ENCODE measurements at regions not wholly inside any gene's neighbourhood (a gene's known extent, or its start where the extent isn't known, plus 50 kb on each side); places are given as distances from the start of the nearest gene placed in this dataset.

DNA sequence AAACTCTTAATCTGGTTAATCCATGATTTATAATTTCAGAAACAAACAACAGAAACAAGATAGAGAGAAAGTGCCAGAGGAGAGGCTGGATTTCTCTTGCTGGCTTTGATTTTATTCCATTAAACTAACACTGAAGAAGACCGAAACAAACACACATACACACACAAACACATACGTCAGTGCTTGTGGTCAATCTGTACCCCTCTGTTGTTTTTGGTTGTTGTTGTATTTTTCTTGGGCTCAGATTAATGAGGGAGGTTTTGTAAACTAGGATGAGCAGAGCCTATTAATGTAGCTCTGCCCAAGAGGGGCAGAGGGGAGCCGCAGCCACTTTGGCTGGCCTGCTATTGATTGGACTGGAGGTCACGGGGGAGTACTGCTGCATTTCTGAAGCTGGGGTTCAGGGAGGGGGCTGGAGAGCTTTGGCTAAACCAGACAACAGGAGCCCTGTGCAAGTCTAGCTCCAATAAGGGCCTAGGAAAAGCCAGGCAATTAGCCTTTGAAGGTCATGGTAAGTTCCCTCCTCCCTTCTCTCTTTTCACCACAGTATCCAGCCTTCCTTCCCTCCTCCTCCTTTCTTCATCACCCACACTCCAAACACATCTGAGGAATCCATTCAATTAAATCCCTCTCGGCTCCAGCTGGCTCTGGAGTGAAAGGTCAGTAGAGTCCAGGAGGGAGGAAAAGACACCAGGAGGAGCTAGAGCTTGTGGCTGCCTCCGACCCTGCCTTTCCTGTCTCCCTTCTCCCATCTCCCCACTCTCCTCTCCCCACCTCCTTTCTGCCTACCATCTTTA, 344.1 kb upstream of the LMO3 start:
- no peaks in the 10 kb centered on the region for H3K9me3 ChIP-seq
- no peak for DNase-seq
- no peak overlapping the region for H3K4me3 ChIP-seq
- no peak overlapping the region for H3K27ac ChIP-seq
- no peak for TF ChIP-seq POLR2A (IDR thresholded peaks at IDR 0.05)
- TF ChIP-seq, protein P1, sequence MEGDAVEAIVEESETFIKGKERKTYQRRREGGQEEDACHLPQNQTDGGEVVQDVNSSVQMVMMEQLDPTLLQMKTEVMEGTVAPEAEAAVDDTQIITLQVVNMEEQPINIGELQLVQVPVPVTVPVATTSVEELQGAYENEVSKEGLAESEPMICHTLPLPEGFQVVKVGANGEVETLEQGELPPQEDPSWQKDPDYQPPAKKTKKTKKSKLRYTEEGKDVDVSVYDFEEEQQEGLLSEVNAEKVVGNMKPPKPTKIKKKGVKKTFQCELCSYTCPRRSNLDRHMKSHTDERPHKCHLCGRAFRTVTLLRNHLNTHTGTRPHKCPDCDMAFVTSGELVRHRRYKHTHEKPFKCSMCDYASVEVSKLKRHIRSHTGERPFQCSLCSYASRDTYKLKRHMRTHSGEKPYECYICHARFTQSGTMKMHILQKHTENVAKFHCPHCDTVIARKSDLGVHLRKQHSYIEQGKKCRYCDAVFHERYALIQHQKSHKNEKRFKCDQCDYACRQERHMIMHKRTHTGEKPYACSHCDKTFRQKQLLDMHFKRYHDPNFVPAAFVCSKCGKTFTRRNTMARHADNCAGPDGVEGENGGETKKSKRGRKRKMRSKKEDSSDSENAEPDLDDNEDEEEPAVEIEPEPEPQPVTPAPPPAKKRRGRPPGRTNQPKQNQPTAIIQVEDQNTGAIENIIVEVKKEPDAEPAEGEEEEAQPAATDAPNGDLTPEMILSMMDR (IDR thresholded peaks at IDR 0.05), result no peak
- TF ChIP-seq EP300 (IDR thresholded peaks at IDR 0.05), result no peak
- no peaks in the 10 kb centered on the region for H3K36me3 ChIP-seq
- H3K4me1 ChIP-seq (ENCODE audit: insufficient read depth), result no peaks in the 10 kb centered on the region
- H3K27me3 ChIP-seq, result no peaks in the 10 kb centered on the region
- intact Hi-C loops (cut with DNase I), result no loop called here
- WGBS, 3 donors, result 13 to 18% (median 15%) methylated on average over 6 of the region's 6 CpGs

DNA sequence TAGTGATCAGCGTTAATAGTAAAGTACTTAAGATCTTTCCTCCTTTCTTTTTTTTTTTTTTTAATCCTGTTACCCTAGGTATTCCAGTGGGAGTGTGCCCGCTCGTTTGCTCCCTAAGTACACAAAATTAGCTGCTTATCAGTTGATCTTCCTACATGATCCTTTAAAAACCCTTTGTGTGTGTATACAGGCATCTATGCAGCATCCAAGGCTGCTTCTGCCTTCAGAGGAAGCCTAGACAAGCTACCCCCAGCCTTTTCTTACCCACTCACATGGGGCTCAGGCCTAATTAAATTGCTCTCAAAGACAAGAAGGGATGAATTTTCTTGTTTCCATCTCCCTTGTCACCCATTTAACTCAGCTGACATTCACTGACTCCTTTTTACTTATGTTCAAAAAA, 343.4 kb upstream of the LMO3 start:
- no peaks in the 10 kb centered on the region for H3K36me3 ChIP-seq
- no peaks in the 10 kb centered on the region for H3K4me1 ChIP-seq (ENCODE audit: insufficient read depth)
- DNase-seq, result no peak
- no peaks in the 10 kb centered on the region for H3K9me3 ChIP-seq
- WGBS, 3 donors, result 57 to 69% (median 59%) methylated on average over 3 of the region's 3 CpGs
- no peak overlapping the region for H3K4me3 ChIP-seq
- H3K27me3 ChIP-seq, result peaks cover 3% of the 10 kb centered on the region
- intact Hi-C loops (cut with DNase I), result no loop called here
- TF ChIP-seq, protein P1 (IDR thresholded peaks at IDR 0.05), result no peak
- TF ChIP-seq POLR2A (IDR thresholded peaks at IDR 0.05) (no peak), EP300 (IDR thresholded peaks at IDR 0.05) (no peak)
- H3K27ac ChIP-seq, result no peak overlapping the region

DNA sequence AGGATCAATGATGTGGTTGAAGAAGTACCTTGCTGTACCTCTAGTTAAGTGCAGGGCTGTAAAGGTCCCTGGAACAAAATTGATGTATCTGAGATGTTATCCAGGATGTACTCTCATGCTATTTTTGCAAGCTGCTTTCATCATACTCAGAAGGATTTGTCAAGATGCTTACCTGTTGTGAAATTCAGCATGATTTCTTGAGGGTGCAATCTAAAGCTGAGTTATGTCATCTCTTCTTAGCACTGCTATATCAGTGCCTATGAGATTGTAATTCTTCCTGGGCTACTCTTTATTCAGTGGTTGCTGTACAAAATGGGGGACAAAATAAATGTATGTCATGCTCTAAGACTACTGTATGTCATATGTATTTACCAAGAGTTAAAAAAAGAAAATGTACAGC, 340.7 kb upstream of the LMO3 start:
- H3K36me3 ChIP-seq, result no peaks in the 10 kb centered on the region

DNA sequence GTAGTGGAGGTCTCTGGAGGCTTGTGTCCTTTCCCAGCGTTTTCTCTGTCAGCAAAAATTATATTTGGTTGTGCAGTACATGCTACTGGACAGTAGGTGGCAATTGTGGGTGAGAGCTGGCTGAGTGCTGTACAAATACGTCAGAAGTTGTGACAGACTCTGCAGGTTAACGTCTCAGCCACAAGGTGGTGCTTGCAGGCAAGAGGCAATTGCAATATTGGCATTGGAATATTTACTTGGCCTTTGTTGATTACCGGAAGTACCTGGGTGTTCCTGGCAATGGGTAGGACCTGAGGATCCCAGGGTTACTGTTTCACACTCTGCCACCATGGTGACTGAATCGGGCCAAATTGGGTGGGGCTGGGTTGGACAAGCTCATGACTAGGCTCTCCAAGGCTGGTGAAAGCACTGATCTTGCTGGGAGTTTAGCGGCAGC, 333.9 kb upstream of the LMO3 start:
- TF ChIP-seq, protein P1 (IDR thresholded peaks at IDR 0.05), result no peak
- no peak for TF ChIP-seq POLR2A (IDR thresholded peaks at IDR 0.05)
- TF ChIP-seq EP300 (IDR thresholded peaks at IDR 0.05), result no peak
- no peaks in the 10 kb centered on the region for H3K4me1 ChIP-seq (ENCODE audit: insufficient read depth)
- WGBS, 3 donors, result 39 to 48% (median 42%) methylated on average over 6 of the region's 6 CpGs
- H3K4me3 ChIP-seq, result no peak overlapping the region
- no peaks in the 10 kb centered on the region for H3K36me3 ChIP-seq
- H3K9me3 ChIP-seq, result no peaks in the 10 kb centered on the region
- intact Hi-C loops (cut with DNase I), result no loop called here
- H3K27me3 ChIP-seq, result peaks cover 3% of the 10 kb centered on the region
- no peak overlapping the region for H3K27ac ChIP-seq
- DNase-seq, result no peak

More for the DNA sequence above, 340.7 kb upstream of the LMO3 start:
- no peaks in the 10 kb centered on the region for H3K4me1 ChIP-seq (ENCODE audit: insufficient read depth)
- H3K9me3 ChIP-seq, result no peaks in the 10 kb centered on the region
- no peak overlapping the region for H3K27ac ChIP-seq
- H3K27me3 ChIP-seq, result peaks cover 3% of the 10 kb centered on the region
- no peak for DNase-seq
- H3K4me3 ChIP-seq, result no peak overlapping the region
- TF ChIP-seq EP300 (IDR thresholded peaks at IDR 0.05), result no peak
- TF ChIP-seq POLR2A (IDR thresholded peaks at IDR 0.05), result no peak
- TF ChIP-seq, protein P1 (IDR thresholded peaks at IDR 0.05), result no peak
- intact Hi-C loops (cut with DNase I), result no loop called here
